HCT116 (cell line): ENCODE measurements at regions not wholly inside any gene's neighbourhood (a gene's known extent, or its start where the extent isn't known, plus 50 kb on each side); places are given as distances from the start of the nearest gene placed in this dataset.

ENCODE experiments used
- ATAC-seq: fragments of 200-7000 bp; cut with Tn5 transposase; 2 replicates; pipeline ENCODE4 v1.9.1; 2020; ENCODE audit warnings: mild to moderate bottlenecking, moderate library complexity
- BruUV-seq: library from RNA; stranded (reverse); fragments of 400-500 nt; replicated peaks from 2 replicates; lab custom pipeline; 2021; lab: Mats Ljungman, UMichigan
- CTCF ChIA-PET: fragments of 300-600 bp; sonication (Branson Sonifier 250); formaldehyde crosslinking; loops from one replicate; lab custom pipeline; 2021; ENCODE audit warnings: antibody characterized with exemption; lab: Charles Lee
- POLR2A ChIA-PET: fragments of 300-600, 350-600 bp; sonication (Branson Sonifier 250); formaldehyde crosslinking; loops from one replicate; lab custom pipeline; 2021; ENCODE audit warnings: antibody characterized with exemption; lab: Charles Lee
- RAD21 ChIA-PET, 2 experiments: fragments of 300-600 bp; sonication (Branson Sonifier 250); formaldehyde crosslinking; loops; one replicate each; lab custom pipeline; 2023; ENCODE audit warnings: low total read pairs in 2 of 2; ENCODE audit not compliant: uncharacterized antibody in 2 of 2, unreplicated experiment in 2 of 2, low non-redundant PET in 1 of 2; lab: Charles Lee
- DNase-seq: peaks from one replicate; pipeline ENCODE4 v3.0.0-alpha.2; 2010; ENCODE audit warnings: low read depth, low spot score
- H2AFZ ChIP-seq: fragments of 200-600 bp; shearing (Covaris generic), sonication (generic); 2 replicates; pipeline ENCODE4 v1.6.1; 2017; ENCODE audit warnings: low read depth, mixed run types, mixed read lengths, antibody characterized with exemption, low read length; ENCODE audit not compliant: poor library complexity, severe bottlenecking
- H3K27ac ChIP-seq: 2 replicates; pipeline ENCODE4 v1.5.1; 2012; ENCODE audit warnings: low read depth, low read length
- H3K27me3 ChIP-seq: fragments of 200-600 bp; sonication (generic); 2 replicates; pipeline ENCODE4 v1.6.1; 2016; ENCODE audit warnings: mixed run types, low read length, mixed read lengths; ENCODE audit not compliant: insufficient read depth
- H3K36me3 ChIP-seq, 2 experiments: fragments of 200-500 bp in 1 of 2; fragments of 200-600 bp in 1 of 2; sonication (Bioruptor generic) in 1 of 2; sonication (generic) in 1 of 2; 2 replicates each; pipeline versions ENCODE4 v1.5.1 to v1.6.1; 2014 to 2016; ENCODE audit warnings: low read length in 2 of 2, inconsistent platforms in 1 of 2, mixed read lengths in 1 of 2, mixed run types in 1 of 2; ENCODE audit not compliant: insufficient read depth in 2 of 2, control insufficient read depth in 1 of 2
- H3K4me1 ChIP-seq, 2 experiments: fragments of 200-600 bp in 1 of 2; sonication (generic) in 1 of 2; 2 replicates each; pipeline versions ENCODE4 v1.5.1 to v1.6.1; 2012 to 2017; ENCODE audit warnings: low read length in 2 of 2, inconsistent platforms in 1 of 2, mild to moderate bottlenecking in 1 of 2, mixed read lengths in 1 of 2, mixed run types in 1 of 2, moderate library complexity in 1 of 2; ENCODE audit not compliant: insufficient read depth in 2 of 2, control insufficient read depth in 1 of 2
- H3K4me2 ChIP-seq: fragments of 200-600 bp; sonication (generic); 2 replicates; pipeline ENCODE4 v1.6.1; 2017; ENCODE audit warnings: mixed run types, low read length, mixed read lengths
- H3K4me3 ChIP-seq, 2 experiments: fragments of 200-600 bp in 1 of 2; sonication (generic) in 1 of 2; replicated peaks in 1 of 2; 2 replicates each; pipeline ENCODE4 v1.5.1; 2011 to 2016; ENCODE audit warnings: low read length in 2 of 2, control low read depth in 1 of 2, low read depth in 1 of 2, mild to moderate bottlenecking in 1 of 2, mixed read lengths in 1 of 2, mixed run types in 1 of 2
- H3K79me2 ChIP-seq: fragments of 200-600 bp; sonication (generic); 2 replicates; pipeline ENCODE4 v1.6.1; 2017; ENCODE audit warnings: mild to moderate bottlenecking, mixed run types, low read length, moderate library complexity, mixed read lengths; ENCODE audit not compliant: insufficient read depth
- H3K9ac ChIP-seq: fragments of 200-600 bp; sonication (generic); 2 replicates; pipeline ENCODE4 v1.6.1; 2016; ENCODE audit warnings: low read length, mixed read lengths
- H3K9me2 ChIP-seq: fragments of 200-600 bp; sonication (generic), shearing (Covaris generic); 2 replicates; pipeline ENCODE4 v1.6.1; 2017; ENCODE audit warnings: mixed run types, mild to moderate bottlenecking, moderate library complexity; ENCODE audit not compliant: insufficient read depth
- H3K9me3 ChIP-seq, 2 experiments: fragments of 200-500 bp in 1 of 2; fragments of 200-600 bp in 1 of 2; sonication (Bioruptor generic) in 1 of 2; sonication (generic) in 1 of 2; 2 replicates each; pipeline ENCODE4 v1.6.1; 2014 to 2017; ENCODE audit warnings: low read length in 2 of 2, mixed read lengths in 2 of 2, inconsistent platforms in 1 of 2, low read depth in 1 of 2, mild to moderate bottlenecking in 1 of 2, mixed run types in 1 of 2, moderate library complexity in 1 of 2; ENCODE audit not compliant: control insufficient read depth in 1 of 2, insufficient read depth in 1 of 2
- H4K20me1 ChIP-seq: fragments of 200-600 bp; sonication (generic), shearing (Covaris generic); 2 replicates; pipeline ENCODE4 v1.6.1; 2017; ENCODE audit warnings: mixed run types, mild to moderate bottlenecking, moderate library complexity; ENCODE audit not compliant: insufficient read depth
- ELF1 ChIP-seq: IDR thresholded peaks from 2 replicates; pipeline ENCODE4 v1.6.1; 2012; ENCODE audit warnings: low read depth, borderline replicate concordance
- EZH2 ChIP-seq: fragments of 200-600 bp; sonication (generic); IDR thresholded peaks from 2 replicates; pipeline ENCODE4 v1.6.1; 2017; ENCODE audit warnings: antibody characterized with exemption, mixed run types
- EZH2phosphoT487 ChIP-seq: fragments of 200-600 bp; IDR thresholded peaks from 2 replicates; pipeline ENCODE4 v1.6.1; 2018; ENCODE audit warnings: antibody characterized with exemption, borderline replicate concordance
- JUND ChIP-seq: IDR thresholded peaks from 2 replicates; pipeline ENCODE4 v1.6.1; 2012
- MAX ChIP-seq: IDR thresholded peaks from 2 replicates; pipeline ENCODE4 v1.6.1; 2012
- POLR2A ChIP-seq: IDR thresholded peaks from 2 replicates; pipeline ENCODE4 v1.7.0; 2011; ENCODE audit warnings: borderline replicate concordance; ENCODE audit not compliant: insufficient read depth, insufficient read length; ENCODE audit errors: extremely low read depth
- POLR2AphosphoS5 ChIP-seq: IDR thresholded peaks from 2 replicates; pipeline ENCODE4 v1.6.1; 2011; ENCODE audit warnings: mild to moderate bottlenecking, low read depth, low read length, moderate library complexity
- RAD21 ChIP-seq: IDR thresholded peaks from 2 replicates; pipeline ENCODE4 v1.6.1; 2012; ENCODE audit warnings: low read depth, mild to moderate bottlenecking
- SP1 ChIP-seq: IDR thresholded peaks from 2 replicates; pipeline ENCODE4 v1.6.1; 2012; ENCODE audit warnings: low read depth
- SRF ChIP-seq: IDR thresholded peaks from 2 replicates; pipeline ENCODE4 v1.6.1; 2012; ENCODE audit warnings: low read depth
- YY1 ChIP-seq: IDR thresholded peaks from 2 replicates; pipeline ENCODE4 v1.6.1; 2011; ENCODE audit warnings: low read length, low read depth, moderate library complexity, mild to moderate bottlenecking; ENCODE audit not compliant: insufficient replicate concordance; ENCODE audit errors: extremely low read depth
- ZNF274 ChIP-seq: fragments of 200-500 bp; sonication (Bioruptor generic); IDR thresholded peaks from 2 replicates; pipeline ENCODE4 v1.6.1; 2014; ENCODE audit warnings: mild to moderate bottlenecking, low read depth, low read length, inconsistent platforms
- intact Hi-C: fragments of 100-400 bp; cut with micrococcal nuclease; formaldehyde crosslinking; loops from 2 replicates; pipeline ENCODE4 v1.10.0; 2022
- TF ChIP-seq, protein P1 (sequence below): IDR thresholded peaks from 2 replicates; pipeline ENCODE4 v1.6.1; 2011; ENCODE audit warnings: mild to moderate bottlenecking, low read length, moderate library complexity; ENCODE audit not compliant: insufficient replicate concordance; ENCODE audit errors: extremely low read depth
- TF ChIP-seq, protein P2 (sequence below): IDR thresholded peaks from 2 replicates; pipeline ENCODE4 v1.6.1; 2012; ENCODE audit warnings: low read depth
- TF ChIP-seq, protein P3 (sequence below), 3 experiments: fragments of 200-600 bp in 1 of 3; sonication (generic) in 1 of 3; IDR thresholded peaks in 2 of 3; conservative IDR thresholded peaks in 1 of 3; 2 replicates each; pipeline ENCODE4 v1.5.1; 2012 to 2017; ENCODE audit warnings: low read depth in 2 of 3, low read length in 2 of 3, antibody characterized with exemption in 1 of 3, borderline replicate concordance in 1 of 3, control low read depth in 1 of 3, mild to moderate bottlenecking in 1 of 3, mixed read lengths in 1 of 3, mixed run types in 1 of 3, moderate library complexity in 1 of 3; ENCODE audit not compliant: insufficient read depth in 1 of 3

DNA sequence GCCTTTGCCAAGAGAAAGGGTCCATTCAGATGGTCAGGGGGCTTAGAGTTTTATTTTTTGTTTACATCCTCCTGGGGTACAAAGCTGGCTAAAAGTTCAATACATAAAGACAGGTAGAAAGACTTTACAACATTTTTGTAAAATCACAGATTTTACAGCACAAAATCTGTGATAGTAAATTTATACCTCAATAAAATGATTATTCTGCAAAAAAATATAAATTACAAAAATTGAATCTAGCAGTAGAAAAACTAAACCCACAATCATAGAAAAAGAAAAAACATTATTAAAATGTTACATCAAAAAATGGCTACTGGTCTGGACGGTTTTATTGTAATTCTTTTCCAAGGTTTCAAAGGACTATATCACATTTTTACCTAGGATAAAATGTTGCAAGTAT, 674.2 kb upstream of the CHAC2 start:
- POLR2A ChIA-PET = no interaction called here
- Histone ChIP-seq H3K27me3 (no peaks in the 10 kb centered on the region), H3K36me3 (no peaks in the 10 kb centered on the region), H3K9ac (no peak overlapping the region), H3K9me2 (no peaks in the 10 kb centered on the region), H3K4me1 (no peaks in the 10 kb centered on the region), H3K9me3 (no peaks in the 10 kb centered on the region), H3K4me3 (no peak overlapping the region), H4K20me1 (no peaks in the 10 kb centered on the region), H3K4me2 (no peak overlapping the region), H2AFZ (no peak overlapping the region), H3K79me2 (no peaks in the 10 kb centered on the region), H3K27ac (no peak overlapping the region)
- no TSS peak for BruUV-seq
- no peak for TF ChIP-seq EZH2
- no peak for TF ChIP-seq ZNF274
- TF ChIP-seq, protein P1, sequence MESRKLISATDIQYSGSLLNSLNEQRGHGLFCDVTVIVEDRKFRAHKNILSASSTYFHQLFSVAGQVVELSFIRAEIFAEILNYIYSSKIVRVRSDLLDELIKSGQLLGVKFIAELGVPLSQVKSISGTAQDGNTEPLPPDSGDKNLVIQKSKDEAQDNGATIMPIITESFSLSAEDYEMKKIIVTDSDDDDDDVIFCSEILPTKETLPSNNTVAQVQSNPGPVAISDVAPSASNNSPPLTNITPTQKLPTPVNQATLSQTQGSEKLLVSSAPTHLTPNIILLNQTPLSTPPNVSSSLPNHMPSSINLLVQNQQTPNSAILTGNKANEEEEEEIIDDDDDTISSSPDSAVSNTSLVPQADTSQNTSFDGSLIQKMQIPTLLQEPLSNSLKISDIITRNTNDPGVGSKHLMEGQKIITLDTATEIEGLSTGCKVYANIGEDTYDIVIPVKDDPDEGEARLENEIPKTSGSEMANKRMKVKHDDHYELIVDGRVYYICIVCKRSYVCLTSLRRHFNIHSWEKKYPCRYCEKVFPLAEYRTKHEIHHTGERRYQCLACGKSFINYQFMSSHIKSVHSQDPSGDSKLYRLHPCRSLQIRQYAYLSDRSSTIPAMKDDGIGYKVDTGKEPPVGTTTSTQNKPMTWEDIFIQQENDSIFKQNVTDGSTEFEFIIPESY = no peak
- no peak for TF ChIP-seq JUND
- no peak for TF ChIP-seq POLR2AphosphoS5
- TF ChIP-seq, protein P2, sequence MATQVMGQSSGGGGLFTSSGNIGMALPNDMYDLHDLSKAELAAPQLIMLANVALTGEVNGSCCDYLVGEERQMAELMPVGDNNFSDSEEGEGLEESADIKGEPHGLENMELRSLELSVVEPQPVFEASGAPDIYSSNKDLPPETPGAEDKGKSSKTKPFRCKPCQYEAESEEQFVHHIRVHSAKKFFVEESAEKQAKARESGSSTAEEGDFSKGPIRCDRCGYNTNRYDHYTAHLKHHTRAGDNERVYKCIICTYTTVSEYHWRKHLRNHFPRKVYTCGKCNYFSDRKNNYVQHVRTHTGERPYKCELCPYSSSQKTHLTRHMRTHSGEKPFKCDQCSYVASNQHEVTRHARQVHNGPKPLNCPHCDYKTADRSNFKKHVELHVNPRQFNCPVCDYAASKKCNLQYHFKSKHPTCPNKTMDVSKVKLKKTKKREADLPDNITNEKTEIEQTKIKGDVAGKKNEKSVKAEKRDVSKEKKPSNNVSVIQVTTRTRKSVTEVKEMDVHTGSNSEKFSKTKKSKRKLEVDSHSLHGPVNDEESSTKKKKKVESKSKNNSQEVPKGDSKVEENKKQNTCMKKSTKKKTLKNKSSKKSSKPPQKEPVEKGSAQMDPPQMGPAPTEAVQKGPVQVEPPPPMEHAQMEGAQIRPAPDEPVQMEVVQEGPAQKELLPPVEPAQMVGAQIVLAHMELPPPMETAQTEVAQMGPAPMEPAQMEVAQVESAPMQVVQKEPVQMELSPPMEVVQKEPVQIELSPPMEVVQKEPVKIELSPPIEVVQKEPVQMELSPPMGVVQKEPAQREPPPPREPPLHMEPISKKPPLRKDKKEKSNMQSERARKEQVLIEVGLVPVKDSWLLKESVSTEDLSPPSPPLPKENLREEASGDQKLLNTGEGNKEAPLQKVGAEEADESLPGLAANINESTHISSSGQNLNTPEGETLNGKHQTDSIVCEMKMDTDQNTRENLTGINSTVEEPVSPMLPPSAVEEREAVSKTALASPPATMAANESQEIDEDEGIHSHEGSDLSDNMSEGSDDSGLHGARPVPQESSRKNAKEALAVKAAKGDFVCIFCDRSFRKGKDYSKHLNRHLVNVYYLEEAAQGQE = no peak
- TF ChIP-seq MAX = no peak
- no peak for TF ChIP-seq SRF
- TF ChIP-seq, protein P3, sequence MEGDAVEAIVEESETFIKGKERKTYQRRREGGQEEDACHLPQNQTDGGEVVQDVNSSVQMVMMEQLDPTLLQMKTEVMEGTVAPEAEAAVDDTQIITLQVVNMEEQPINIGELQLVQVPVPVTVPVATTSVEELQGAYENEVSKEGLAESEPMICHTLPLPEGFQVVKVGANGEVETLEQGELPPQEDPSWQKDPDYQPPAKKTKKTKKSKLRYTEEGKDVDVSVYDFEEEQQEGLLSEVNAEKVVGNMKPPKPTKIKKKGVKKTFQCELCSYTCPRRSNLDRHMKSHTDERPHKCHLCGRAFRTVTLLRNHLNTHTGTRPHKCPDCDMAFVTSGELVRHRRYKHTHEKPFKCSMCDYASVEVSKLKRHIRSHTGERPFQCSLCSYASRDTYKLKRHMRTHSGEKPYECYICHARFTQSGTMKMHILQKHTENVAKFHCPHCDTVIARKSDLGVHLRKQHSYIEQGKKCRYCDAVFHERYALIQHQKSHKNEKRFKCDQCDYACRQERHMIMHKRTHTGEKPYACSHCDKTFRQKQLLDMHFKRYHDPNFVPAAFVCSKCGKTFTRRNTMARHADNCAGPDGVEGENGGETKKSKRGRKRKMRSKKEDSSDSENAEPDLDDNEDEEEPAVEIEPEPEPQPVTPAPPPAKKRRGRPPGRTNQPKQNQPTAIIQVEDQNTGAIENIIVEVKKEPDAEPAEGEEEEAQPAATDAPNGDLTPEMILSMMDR (IDR thresholded peaks at IDR 0.05 in 2 of 3, conservative IDR thresholded peaks at IDR 0.05 in 1 of 3; ENCODE audit: borderline replicate concordance in 1 of 3, insufficient read depth in 1 of 3, low read depth in 2 of 3, low read length in 2 of 3) = no peak
- TF ChIP-seq POLR2A = no peak
- no peak for TF ChIP-seq EZH2phosphoT487
- TF ChIP-seq RAD21 = no peak
- no peak for TF ChIP-seq ELF1
- TF ChIP-seq SP1 = no peak
- no peak for TF ChIP-seq YY1
- ATAC-seq (no peak), DNase-seq (no peak)
- intact Hi-C loops = no loop called here
- RAD21 ChIA-PET = no interaction called here
- CTCF ChIA-PET = no interaction called here
